Fibroblast of pulmonary artery (primary cell): ENCODE measurements at regions not wholly inside any gene's neighbourhood (a gene's known extent, or its start where the extent isn't known, plus 50 kb on each side); places are given as distances from the start of the nearest gene placed in this dataset.

Experiments
- DNase-seq: peaks from one replicate; pipeline ENCODE4 v3.0.0-alpha.2; 2010; ENCODE audit warnings: low read depth
- H3K4me3 ChIP-seq: replicated peaks from 2 replicates; pipeline ENCODE4 v1.5.1; 2011; ENCODE audit warnings: low read depth, mild to moderate bottlenecking, control low read depth, low read length, moderate library complexity
- CTCF ChIP-seq: IDR thresholded peaks from 2 replicates; pipeline ENCODE4 v1.5.1; 2011; ENCODE audit warnings: mild to moderate bottlenecking, control low read depth, low read length, inconsistent platforms; ENCODE audit errors: missing control alignments

- no peak for TF ChIP-seq CTCF
- DNase-seq = no peak
- H3K4me3 ChIP-seq = no peak overlapping the region
Observed at GRCh38 chr10:70958396-70958795, 70.0 kb upstream of the PCBD1 start.

GRCh38 chr10:70960316-70960715 lies 72.0 kb upstream of the PCBD1 start:
- no peak for TF ChIP-seq CTCF

DNA sequence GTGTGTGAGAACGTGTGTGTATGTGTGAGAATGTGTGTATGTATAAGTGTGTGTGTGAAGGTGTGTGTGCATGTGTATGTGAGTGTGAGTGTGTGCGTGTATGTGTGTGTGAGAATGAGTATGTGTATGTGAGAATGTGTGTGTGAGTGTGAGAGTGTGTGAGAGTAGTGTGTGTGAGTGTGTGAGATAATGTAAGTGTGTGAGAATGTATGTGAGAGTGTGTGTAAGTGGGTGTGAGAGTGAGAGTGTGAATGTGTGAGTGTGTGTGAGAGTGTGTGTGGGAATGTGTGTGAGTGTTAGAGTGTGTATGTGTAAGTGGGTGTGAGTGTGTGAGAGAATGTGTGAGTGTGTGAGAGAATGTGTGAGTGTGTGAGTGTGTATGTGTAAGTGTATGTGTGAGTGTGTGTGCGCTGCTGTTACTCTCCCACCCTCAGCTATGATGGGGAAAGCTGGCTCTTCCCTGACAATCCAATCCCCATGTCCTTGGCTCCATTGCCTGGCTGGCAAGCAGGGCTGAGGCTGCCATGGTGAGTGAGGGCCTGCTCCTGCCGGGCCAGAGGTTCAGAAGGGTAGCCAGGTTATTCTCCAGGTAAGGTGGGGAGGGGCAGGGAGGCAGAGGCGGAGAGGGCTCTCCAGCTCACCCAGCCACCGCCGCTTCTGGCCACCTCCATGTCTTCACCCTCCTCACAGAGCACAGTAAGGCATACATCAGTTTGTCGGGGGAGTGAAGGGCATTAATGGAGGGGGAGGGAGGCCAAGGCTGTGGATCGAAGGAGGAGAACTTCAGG lies 72.6 kb upstream of the PCBD1 start:
- no peak overlapping the region for H3K4me3 ChIP-seq
- TF ChIP-seq CTCF = no peak

More at GRCh38 chr10:70960316-70960715, 72.0 kb upstream of the PCBD1 start:
- H3K4me3 ChIP-seq = no peak overlapping the region
- no peak for DNase-seq

GRCh38 chr10:70962686-70963085 lies 74.3 kb upstream of the PCBD1 start:
- no peak for DNase-seq
- no peak overlapping the region for H3K4me3 ChIP-seq
- TF ChIP-seq CTCF = no peak

More for the DNA sequence above, 72.6 kb upstream of the PCBD1 start:
- DNase-seq = no peak

- H3K4me3 ChIP-seq = no peak overlapping the region
- TF ChIP-seq CTCF = no peak
- DNase-seq = no peak
Observed at GRCh38 chr10:70963271-70963670, 74.9 kb upstream of the PCBD1 start.

DNA sequence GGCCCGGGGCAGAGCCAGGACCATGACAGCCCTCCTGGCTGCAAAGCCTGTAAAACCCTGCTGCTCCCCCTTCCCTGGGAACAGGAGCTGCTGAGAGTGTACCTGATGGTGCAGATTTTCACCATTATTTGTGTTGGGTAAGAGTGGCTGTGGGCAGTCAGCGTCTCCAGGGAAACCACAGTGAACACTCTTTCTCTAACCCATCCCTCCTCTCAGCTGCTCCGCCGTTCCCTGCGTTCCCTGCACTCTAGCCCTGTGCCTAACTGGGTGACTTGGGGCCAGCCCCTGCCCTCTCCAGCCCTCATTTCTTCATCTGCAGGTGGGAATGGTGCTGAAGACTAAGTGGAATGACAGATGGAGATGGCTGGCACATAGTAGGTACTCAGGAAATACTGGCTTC lies 75.9 kb upstream of the PCBD1 start:
- DNase-seq = no peak
- H3K4me3 ChIP-seq = no peak overlapping the region
- TF ChIP-seq CTCF = no peak

DNA sequence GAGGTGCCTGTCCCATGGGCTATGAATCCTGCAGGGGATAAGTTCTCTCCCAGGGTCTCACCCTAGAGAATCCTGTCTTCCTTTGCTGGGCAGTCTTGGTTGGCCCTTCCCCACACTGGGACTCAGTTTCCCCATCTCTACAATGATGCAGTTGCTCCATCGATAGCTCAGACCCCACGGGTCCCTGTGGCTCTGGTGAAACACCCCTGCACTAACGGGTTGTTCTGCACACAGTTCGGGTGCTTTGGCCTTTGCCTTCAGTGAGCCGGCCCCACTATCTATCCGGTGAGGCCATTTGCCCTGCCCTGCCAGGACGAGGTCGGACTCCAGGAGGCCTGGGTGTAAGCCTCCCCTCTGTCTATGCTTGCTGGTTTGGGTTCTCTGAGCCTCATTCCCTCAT lies 76.5 kb upstream of the PCBD1 start:
- no peak for TF ChIP-seq CTCF
- no peak overlapping the region for H3K4me3 ChIP-seq
- DNase-seq = no peak
